Astrocyte of the spinal cord (primary cell): ENCODE measurements at regions not wholly inside any gene's neighbourhood (a gene's known extent, or its start where the extent isn't known, plus 50 kb on each side); places are given as distances from the start of the nearest gene placed in this dataset.

Experiments used
- DNase-seq: peaks from one replicate; pipeline ENCODE4 v3.0.0; 2011; ENCODE audit warnings: low read depth, low spot score
- H3K4me3 ChIP-seq: 2 replicates; pipeline ENCODE4 v1.5.1; 2011; ENCODE audit warnings: low read depth, mild to moderate bottlenecking, low read length, moderate library complexity
- in situ Hi-C: cut with HindIII; loops from 2 replicates; pipeline ENCODE4 v1.10.0; 2017; ENCODE audit warnings: low sequenced_read_pairs
- TF ChIP-seq, protein P1 (sequence below): IDR thresholded peaks from 2 replicates; pipeline ENCODE4 v1.5.1; 2012; ENCODE audit warnings: low read depth, mild to moderate bottlenecking, low read length, inconsistent platforms

DNA sequence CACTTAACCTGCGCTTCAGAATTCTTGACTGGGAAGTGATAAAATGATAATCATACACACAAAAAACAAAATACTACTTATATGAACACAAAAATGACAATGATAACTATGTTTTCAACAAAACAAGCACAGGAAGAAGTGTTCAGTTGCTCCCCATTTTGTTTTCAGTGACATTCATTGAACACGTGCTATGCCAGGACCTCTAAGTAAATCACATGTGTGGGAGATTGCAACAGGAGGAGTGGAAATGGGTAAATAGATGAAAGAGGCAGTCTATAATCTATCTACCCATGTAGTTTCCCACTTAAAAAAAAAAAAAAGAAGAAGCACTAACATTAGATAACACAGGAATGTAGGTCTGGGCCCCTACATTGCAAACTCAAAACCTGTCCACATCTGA lies 183.5 kb upstream of the HNRNPA3 start:
- TF ChIP-seq, protein P1, sequence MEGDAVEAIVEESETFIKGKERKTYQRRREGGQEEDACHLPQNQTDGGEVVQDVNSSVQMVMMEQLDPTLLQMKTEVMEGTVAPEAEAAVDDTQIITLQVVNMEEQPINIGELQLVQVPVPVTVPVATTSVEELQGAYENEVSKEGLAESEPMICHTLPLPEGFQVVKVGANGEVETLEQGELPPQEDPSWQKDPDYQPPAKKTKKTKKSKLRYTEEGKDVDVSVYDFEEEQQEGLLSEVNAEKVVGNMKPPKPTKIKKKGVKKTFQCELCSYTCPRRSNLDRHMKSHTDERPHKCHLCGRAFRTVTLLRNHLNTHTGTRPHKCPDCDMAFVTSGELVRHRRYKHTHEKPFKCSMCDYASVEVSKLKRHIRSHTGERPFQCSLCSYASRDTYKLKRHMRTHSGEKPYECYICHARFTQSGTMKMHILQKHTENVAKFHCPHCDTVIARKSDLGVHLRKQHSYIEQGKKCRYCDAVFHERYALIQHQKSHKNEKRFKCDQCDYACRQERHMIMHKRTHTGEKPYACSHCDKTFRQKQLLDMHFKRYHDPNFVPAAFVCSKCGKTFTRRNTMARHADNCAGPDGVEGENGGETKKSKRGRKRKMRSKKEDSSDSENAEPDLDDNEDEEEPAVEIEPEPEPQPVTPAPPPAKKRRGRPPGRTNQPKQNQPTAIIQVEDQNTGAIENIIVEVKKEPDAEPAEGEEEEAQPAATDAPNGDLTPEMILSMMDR = no peak
- no peak for DNase-seq
- in situ Hi-C loops = no loop called here
- no peak overlapping the region for H3K4me3 ChIP-seq

DNA sequence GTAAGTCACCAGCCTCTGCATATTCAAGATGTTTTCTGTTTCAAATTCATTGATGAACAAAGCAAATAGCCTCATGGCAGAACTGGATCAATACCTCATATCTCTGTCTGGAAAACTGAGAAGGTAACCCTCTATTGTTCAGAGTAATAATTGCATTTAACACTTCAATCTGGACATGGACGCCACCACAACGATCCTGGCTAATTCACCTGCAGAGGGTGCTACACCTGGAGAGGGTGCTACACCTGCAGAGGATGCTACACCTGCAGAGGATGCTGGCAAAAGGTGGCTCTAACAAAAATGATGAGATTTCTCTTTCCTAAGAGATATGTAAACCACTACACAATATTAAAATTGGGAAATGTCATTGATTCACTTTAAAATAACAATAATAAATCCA lies 183.1 kb upstream of the HNRNPA3 start:
- TF ChIP-seq, protein P1 = no peak
- no peak overlapping the region for H3K4me3 ChIP-seq
- in situ Hi-C loops = no loop called here
- no peak for DNase-seq

DNA sequence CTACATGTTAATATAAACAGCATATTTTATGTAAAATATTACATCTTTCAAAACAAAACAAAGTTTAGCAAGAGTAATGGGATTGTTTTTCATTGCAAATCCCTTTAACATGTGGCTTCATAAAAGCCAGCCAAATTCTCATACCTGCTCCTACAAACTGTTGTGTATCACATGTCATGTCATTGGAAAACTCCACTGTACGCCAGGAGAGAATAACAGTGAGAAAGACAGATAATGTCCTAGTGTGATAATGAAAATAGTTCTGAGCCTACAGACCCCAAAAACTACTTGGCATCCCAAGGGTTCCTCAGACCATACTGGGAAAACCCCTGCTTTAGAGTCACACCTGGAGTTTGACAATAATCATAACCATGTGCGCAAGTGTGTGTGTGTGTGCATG lies 182.7 kb upstream of the HNRNPA3 start:
- in situ Hi-C loops = no loop called here
- TF ChIP-seq, protein P1 = no peak
- no peak overlapping the region for H3K4me3 ChIP-seq
- DNase-seq = no peak

DNA sequence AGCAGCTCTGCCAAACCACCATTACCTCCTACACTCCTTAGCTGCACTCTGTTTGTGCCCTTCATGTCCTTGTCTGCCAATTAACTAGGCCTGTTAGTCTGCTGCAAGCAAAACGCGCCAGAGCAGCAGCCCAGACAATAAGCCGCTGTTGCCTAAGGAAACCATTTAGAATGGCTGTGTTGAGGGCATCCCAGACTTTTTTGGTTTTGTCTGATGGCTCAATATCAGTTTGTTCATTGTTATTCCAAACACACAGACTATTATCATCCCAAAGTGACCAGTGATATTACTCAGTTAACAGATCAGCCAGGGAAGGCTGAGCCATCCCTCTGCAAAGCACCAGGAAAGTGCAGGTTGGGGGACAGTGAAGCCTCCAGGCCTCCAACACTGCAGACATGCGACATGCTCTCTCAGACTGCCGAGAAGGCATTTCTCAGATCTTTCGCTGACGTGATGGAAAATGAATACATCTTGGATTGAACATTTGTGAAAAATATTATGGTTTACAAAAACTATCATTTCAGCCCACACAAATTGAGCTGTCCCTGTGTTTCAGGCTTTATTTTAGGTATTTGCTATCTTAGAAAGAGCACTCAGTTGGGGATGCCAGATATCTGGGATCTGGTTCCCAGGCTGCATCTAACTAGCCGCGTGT lies 182.0 kb upstream of the HNRNPA3 start:
- H3K4me3 ChIP-seq = no peak overlapping the region
- no peak for DNase-seq
- in situ Hi-C loops = no loop called here
- TF ChIP-seq, protein P1 = no peak

DNA sequence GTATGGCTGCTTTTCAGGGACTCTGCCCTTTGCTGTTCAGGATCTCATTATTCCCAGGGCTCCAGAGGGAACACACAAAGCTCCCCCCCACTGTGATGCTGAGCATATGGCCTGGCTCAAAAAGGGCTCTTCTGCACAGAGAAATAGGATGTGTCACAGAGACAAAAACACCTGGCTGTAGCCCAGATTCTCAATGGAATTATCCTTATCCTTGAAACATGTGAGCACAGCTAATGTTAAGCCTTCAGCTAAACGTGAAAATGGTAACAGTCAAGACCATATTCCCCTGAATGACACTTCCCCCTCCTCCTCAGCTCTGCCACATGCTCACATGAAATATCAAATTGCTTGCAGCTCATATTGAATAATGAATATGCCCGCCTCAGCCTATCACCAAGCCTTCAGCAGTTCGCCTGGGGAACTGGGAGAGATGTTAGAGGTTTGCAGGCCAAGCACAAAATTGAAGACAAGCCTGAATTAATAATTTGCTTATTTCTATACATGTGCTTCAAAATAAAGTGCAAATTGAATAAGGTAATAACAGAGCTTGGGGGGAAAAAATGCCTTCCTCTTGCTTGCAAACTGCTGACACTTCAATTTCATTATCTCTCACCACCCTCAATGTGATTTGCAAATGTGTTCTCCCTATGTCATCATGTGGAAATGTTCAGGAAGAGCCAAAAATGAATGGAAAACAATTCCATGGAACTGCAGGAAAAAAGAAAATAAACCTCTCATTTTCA lies 181.0 kb upstream of the HNRNPA3 start:
- TF ChIP-seq, protein P1 = no peak
- H3K4me3 ChIP-seq = no peak overlapping the region
- no peak for DNase-seq
- in situ Hi-C loops = no loop called here

DNA sequence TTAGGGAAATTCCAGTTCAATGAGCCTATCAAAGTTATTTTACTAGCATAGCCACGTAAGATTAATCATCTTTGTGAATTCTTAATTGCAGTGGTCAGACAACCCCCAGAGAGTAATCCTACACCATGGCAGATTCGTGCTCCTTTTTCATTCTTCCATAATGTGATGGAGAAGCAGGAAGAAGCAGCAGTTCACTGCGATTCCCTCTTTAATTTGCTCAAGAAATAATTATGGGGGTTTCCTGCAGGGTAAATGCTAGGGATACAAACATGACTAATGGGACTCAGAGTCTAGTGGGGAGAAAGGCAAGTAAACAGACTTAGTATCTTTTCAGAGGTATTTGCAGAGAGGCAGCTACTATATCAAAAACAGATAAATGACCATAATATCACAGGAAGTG lies 175.8 kb upstream of the HNRNPA3 start:
- no peak for DNase-seq
- in situ Hi-C loops = no loop called here
- no peak overlapping the region for H3K4me3 ChIP-seq
- TF ChIP-seq, protein P1 = no peak
